ENCODE measurements at regions not wholly inside any gene's neighbourhood (a gene's known extent, or its start where the extent isn't known, plus 50 kb on each side); places are given as distances from the start of the nearest gene placed in this dataset.

DNA sequence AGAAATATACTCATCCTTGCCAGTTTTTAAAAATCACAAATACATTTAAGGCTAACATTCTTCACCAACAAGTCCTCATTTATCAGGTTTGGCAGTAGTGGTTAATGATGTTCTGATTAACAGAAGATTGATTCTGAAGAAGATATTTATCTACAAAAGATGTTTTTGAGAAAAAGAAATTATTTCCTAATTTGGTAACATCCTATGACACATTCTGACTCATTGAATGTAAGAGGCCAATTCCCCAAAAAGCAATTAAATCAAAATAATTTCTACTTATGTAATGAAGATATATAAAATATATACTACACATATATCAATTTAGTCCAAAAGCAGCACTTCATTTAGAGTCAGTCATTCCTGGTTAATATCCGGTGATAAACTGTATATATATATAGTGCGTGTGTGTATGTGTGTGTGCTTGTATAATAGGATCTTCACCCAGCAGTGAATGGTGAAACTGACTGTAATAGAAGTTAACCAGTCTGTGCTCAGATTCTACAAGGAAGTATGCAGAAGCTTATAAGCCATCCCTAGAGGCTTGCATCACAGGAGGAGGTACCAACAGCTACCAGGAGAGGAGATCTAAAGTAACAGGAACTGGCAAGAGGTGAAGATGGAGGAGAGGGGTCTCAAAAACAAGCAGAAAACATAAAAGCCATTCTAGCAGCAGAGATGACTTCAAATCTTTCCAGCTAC is 82.9 kb upstream of the MARCKS start:
- TF ChIP-seq POLR2A (IDR thresholded peaks at IDR 0.05), result no peak
- TF ChIP-seq, protein P1, sequence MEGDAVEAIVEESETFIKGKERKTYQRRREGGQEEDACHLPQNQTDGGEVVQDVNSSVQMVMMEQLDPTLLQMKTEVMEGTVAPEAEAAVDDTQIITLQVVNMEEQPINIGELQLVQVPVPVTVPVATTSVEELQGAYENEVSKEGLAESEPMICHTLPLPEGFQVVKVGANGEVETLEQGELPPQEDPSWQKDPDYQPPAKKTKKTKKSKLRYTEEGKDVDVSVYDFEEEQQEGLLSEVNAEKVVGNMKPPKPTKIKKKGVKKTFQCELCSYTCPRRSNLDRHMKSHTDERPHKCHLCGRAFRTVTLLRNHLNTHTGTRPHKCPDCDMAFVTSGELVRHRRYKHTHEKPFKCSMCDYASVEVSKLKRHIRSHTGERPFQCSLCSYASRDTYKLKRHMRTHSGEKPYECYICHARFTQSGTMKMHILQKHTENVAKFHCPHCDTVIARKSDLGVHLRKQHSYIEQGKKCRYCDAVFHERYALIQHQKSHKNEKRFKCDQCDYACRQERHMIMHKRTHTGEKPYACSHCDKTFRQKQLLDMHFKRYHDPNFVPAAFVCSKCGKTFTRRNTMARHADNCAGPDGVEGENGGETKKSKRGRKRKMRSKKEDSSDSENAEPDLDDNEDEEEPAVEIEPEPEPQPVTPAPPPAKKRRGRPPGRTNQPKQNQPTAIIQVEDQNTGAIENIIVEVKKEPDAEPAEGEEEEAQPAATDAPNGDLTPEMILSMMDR (IDR thresholded peaks at IDR 0.05), result no peak
